ENCODE measurements at regions not wholly inside any gene's neighbourhood (a gene's known extent, or its start where the extent isn't known, plus 50 kb on each side); places are given as distances from the start of the nearest gene placed in this dataset.

DNA sequence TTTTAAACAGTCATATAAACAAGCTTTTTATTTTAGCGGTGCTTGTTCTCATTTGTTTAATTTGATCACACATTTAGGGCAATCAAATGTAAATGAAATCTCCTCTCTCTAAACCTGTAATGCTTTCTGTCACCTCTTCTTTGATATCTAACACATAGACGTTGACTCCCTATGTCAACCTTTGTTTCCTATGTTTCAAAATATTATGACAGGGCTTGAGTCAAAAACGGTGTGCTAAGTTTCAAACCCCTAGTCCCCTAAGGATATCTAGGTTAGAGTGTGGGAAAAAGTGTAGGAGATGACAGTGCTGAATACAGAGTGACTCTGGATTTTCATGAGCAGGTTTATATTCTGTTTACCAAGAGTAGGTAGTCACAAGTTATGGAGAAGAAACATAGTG, 224.0 kb upstream of the CNKSR2 start:
- intact Hi-C loops (cut with DNase I; ENCODE audit: low total_unique reads), result no loop called here
- Histone ChIP-seq H3K27me3 (no peaks in the 10 kb centered on the region), H3K27ac (no peak overlapping the region), H3K4me3 (no peak overlapping the region), H3K4me1 (no peaks in the 10 kb centered on the region), H3K36me3 (no peaks in the 10 kb centered on the region), H3K9me3 (peaks cover 0 to 2% (median 0%) of the 10 kb centered on the region in 4 donors)
- TF ChIP-seq, protein P1, sequence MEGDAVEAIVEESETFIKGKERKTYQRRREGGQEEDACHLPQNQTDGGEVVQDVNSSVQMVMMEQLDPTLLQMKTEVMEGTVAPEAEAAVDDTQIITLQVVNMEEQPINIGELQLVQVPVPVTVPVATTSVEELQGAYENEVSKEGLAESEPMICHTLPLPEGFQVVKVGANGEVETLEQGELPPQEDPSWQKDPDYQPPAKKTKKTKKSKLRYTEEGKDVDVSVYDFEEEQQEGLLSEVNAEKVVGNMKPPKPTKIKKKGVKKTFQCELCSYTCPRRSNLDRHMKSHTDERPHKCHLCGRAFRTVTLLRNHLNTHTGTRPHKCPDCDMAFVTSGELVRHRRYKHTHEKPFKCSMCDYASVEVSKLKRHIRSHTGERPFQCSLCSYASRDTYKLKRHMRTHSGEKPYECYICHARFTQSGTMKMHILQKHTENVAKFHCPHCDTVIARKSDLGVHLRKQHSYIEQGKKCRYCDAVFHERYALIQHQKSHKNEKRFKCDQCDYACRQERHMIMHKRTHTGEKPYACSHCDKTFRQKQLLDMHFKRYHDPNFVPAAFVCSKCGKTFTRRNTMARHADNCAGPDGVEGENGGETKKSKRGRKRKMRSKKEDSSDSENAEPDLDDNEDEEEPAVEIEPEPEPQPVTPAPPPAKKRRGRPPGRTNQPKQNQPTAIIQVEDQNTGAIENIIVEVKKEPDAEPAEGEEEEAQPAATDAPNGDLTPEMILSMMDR (IDR thresholded peaks at IDR 0.05), result no peak
- no peak for TF ChIP-seq POLR2A (IDR thresholded peaks at IDR 0.05)
- no peak for TF ChIP-seq EP300 (IDR thresholded peaks at IDR 0.05)
- TF ChIP-seq POLR2AphosphoS5 (IDR thresholded peaks at IDR 0.05), result no peak
- WGBS, 5 donors, result 54 to 70% (median 62%) methylated on average over 3 of the region's 3 CpGs
- no peak for DNase-seq

DNA sequence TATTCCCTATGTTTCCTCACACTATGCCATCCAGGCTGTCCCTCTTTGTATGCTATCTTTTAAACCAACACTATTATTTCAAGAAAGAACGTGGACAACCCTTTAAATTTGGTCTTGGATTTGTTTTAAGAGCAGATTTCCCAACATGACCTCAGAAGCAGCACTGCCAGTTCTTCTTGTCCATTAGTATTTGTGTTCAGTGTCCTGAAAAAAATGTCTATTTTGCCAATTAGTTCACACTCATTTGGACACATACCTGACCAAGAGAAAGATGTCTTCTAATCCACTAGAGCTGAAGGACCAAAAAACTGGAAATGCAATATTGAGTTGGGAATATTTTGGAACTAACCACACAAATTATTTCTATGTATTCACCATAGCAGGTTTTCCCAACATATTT, 223.2 kb upstream of the CNKSR2 start:
- H3K27ac ChIP-seq, result no peak overlapping the region
- TF ChIP-seq POLR2A (IDR thresholded peaks at IDR 0.05) (no peak), EP300 (IDR thresholded peaks at IDR 0.05) (no peak), POLR2AphosphoS5 (IDR thresholded peaks at IDR 0.05) (no peak)
- TF ChIP-seq, protein P1 (IDR thresholded peaks at IDR 0.05), result no peak

DNA sequence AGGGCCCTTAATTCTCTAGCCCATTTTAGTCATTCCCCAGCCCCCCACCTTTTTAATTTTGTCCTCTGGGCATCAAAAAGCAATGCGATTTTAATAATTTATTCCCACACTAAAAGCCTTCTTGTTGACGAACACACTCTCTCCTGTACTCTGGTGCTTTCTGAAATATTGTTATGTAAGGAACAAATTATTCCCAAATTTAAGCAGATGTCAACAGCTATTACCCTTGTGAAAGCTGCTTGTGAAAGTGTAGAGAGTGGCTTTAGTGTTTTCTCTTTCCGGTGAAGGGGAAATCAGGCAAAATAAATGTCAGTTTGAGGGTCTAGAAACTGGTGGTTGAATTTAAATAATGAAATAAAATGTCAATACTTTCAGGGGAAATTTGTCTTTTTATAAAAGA, 221.2 kb upstream of the CNKSR2 start:
- H3K4me3 ChIP-seq, result no peak overlapping the region
- no peak for DNase-seq
- TF ChIP-seq EP300 (IDR thresholded peaks at IDR 0.05) (no peak), POLR2AphosphoS5 (IDR thresholded peaks at IDR 0.05) (no peak), POLR2A (IDR thresholded peaks at IDR 0.05) (no peak)
- TF ChIP-seq, protein P1 (IDR thresholded peaks at IDR 0.05), result no peak
- WGBS, 5 donors, result 63 to 92% (median 78%) methylated on average over 3 of the region's 3 CpGs
- intact Hi-C loops (cut with DNase I; ENCODE audit: low total_unique reads), result no loop called here
- H3K27ac ChIP-seq, result no peak overlapping the region
- no peaks in the 10 kb centered on the region for H3K27me3 ChIP-seq
- no peaks in the 10 kb centered on the region for H3K36me3 ChIP-seq
- no peaks in the 10 kb centered on the region for H3K9me3 ChIP-seq
- H3K4me1 ChIP-seq, result no peaks in the 10 kb centered on the region

More for the DNA sequence above, 223.2 kb upstream of the CNKSR2 start:
- Histone ChIP-seq H3K4me3 (no peak overlapping the region), H3K27me3 (no peaks in the 10 kb centered on the region), H3K36me3 (no peaks in the 10 kb centered on the region), H3K4me1 (no peaks in the 10 kb centered on the region), H3K9me3 (no peaks in the 10 kb centered on the region)
- intact Hi-C loops (cut with DNase I; ENCODE audit: low total_unique reads), result no loop called here
- no peak for DNase-seq
- WGBS, 5 donors, result 18 to 23% (median 21%) methylated on average over 1 of the region's 1 CpG

DNA sequence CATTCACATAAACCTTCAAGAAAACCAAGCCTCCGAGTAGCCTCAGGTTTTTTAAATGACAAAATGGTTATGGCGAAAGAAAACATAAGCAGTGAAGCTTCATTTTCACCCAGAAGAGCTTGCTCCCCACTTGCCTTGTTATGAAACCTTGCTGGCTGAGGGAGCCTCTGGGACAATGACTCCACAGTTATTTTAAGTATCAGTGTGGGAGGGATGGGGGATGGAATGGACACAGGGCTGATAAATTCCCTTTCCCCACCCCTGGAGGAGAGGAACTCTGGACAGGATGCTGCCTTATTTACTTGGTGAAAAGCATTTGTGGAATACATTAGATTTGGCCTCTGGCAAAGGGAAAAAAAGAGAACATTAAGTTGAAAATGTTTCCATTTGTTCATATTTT, 220.7 kb upstream of the CNKSR2 start:
- DNase-seq, result peak in 1 of 2 donors; percentile 41
- intact Hi-C loops (cut with DNase I; ENCODE audit: low total_unique reads), result no loop called here
- no peak overlapping the region for H3K27ac ChIP-seq
- H3K4me1 ChIP-seq, result no peaks in the 10 kb centered on the region
- no peak overlapping the region for H3K4me3 ChIP-seq
- H3K27me3 ChIP-seq, result no peaks in the 10 kb centered on the region
- no peaks in the 10 kb centered on the region for H3K36me3 ChIP-seq
- no peaks in the 10 kb centered on the region for H3K9me3 ChIP-seq
- WGBS, 5 donors, result 60 to 81% (median 66%) methylated on average over 2 of the region's 2 CpGs
- TF ChIP-seq, protein P1 (IDR thresholded peaks at IDR 0.05), result no peak
- TF ChIP-seq POLR2A (IDR thresholded peaks at IDR 0.05), result no peak
- no peak for TF ChIP-seq POLR2AphosphoS5 (IDR thresholded peaks at IDR 0.05)
- TF ChIP-seq EP300 (IDR thresholded peaks at IDR 0.05), result no peak
